HG03558 (cell line): ENCODE measurements at regions not wholly inside any gene's neighbourhood (a gene's known extent, or its start where the extent isn't known, plus 50 kb on each side); places are given as distances from the start of the nearest gene placed in this dataset.

Experiments used
- ATAC-seq: cut with Tn5 transposase; IDR thresholded peaks from one replicate; pipeline ENCODE4 v1.9.1; 2021; ENCODE audit warnings: moderate number of reproducible peaks; ENCODE audit not compliant: unreplicated experiment; ENCODE audit errors: extremely low read depth

DNA sequence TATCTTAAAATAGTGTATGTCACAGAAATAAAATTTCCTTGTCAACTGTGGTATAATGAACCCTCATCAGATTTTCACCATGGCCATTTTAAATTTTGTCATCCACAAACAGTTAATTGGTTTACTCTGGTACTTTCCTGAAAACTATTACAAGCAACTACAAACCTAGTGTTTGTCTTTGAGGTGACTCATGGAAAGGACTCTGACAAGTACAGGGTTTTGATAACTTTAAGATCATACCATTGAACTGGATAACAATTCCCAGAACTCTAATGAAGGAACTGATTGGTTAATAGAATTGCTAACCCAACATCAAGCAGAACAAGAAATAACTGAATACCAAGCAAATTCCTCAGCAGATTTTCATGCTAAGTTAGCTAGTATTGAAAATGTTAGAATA lies 237.7 kb upstream of the IPO5 start:
- no peak for ATAC-seq

DNA sequence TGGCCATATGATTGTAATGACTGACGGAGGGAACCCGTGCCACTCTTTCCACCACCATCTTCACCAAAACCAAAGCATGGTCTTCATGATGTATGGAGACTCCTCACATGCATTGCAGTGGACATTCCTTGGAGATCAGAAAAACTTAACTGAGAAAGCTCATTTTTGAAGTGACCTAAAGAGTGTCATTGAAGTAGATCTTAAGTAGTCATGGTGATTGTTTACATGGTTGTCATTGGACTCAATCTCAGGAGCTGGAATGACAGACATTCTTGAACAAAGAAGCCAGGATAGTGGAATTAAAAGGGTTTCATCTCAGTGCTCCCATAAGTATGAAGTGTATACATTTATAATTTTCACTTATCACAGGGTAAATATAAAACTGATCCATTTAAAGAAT lies 236.7 kb upstream of the IPO5 start:
- ATAC-seq: no peak

DNA sequence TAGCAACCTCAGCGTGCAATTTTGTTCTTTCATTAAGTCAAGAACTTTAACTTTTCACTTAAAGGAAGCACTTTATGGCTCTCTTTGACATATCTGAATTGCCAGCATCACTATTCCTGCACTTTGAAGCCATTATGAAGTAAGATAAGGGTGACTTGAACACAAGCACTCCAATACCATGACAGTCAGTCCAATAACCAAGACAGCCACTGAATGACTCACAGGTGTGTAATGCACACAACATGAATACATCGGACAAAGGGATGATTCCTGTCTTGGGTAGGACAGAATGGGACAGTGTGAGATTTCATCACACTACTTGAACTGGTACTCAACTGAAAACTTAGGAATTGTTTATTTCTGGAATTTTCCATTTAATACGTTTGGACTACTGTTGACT lies 233.7 kb upstream of the IPO5 start:
- no peak for ATAC-seq

DNA sequence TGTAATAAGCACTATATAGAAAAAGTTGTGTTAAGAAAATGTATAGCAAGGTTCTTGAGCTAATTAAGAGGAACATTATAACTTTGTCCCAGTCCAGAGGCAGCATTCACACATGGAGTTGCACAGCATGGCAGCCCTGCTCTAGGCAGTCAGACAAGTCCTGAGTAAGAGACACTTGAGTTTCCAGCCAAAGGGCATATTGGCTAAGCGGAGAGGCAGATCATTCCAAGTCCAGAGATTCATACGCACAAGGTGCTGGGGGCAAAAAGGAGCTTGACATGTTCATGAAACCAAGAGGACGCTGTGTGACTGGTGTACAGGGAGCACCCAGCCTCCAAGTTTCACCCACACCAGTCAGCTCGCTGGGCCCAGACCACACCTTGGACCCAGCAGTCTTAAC lies 232.6 kb upstream of the IPO5 start:
- ATAC-seq: no peak

DNA sequence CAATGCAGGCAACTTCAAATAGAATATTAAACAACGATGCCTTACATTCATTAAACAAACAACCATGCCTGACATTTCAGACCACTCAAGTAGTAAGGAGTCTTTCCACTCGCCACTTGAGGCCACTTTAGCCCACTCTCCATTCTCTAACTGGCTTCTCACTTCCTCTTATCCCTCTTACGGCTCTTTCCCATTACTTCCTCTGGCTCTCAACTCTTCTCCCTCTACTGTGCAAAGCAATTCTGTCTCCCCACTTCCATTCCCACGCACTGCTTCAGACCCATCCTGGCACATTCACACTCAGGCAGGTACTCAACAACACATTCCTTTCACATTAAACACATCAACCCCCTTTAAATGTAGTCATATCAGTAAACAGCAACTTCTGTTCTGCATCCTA lies 229.8 kb upstream of the IPO5 start:
- ATAC-seq: no peak

DNA sequence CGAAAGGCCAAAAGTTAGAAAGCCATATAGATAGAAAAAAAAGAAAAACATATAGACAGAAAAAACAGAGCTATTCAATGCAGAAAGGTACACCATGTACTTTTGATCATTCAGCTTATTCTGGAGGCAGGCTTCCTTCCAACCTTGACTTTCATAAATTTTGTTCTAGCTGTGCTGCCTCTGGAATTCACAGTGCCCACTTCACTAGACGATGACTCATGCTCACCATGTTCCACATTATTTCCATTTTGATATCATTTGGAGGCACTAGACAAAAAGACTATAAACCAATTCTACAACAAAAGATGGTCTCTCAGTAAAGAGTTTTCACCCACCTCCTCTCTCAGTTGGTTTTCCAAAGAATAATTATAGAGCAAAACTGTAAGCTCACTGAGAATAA lies 229.0 kb upstream of the IPO5 start:
- no peak for ATAC-seq

DNA sequence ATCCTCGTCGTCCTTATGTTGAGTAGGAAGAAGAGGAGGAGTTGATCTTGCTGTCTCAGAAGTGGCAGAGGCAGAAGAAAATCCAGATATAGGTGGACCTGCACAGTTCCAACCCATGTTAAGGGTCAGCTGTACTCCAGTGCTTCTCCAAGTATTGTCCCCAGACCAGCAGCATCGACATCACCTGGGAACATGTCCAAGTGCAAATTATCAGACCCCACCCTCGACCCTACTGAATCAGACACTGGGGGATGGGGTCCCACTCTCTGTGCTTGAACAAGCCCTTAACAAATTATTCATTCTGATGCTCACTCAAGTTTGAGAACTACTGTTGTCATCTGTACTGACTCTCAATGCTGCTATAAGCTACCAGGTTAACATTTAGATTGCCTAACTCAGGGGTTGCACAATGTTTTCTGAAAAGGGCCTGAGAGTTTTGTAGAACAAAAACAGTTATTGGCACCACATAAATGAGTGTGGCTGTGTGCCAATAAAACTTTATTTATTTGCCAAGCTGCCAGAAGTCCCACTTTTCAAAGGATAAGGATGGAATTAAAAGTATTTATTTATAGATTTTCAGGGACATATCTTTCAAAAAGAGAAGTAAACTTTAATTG lies 226.7 kb upstream of the IPO5 start:
- no peak for ATAC-seq

DNA sequence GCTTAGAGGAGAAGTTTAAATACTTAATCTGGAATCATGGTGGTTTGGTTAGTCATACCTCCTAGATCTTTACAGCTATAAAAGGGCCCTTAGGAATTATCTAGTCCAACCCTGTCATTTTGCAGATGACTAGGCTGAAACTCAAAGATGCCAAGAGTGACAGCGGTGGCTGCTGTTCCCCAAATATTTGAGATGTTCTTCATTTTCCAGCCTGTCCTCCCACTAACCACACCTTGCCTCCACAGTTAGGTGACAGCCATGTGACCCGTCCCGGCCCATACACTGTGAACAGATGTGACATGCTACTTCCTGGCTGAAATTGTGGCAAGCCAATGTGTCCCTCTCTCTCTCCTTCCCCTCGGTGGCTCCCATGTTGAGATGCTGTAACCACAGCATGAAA lies 225.5 kb upstream of the IPO5 start:
- ATAC-seq: no peak

DNA sequence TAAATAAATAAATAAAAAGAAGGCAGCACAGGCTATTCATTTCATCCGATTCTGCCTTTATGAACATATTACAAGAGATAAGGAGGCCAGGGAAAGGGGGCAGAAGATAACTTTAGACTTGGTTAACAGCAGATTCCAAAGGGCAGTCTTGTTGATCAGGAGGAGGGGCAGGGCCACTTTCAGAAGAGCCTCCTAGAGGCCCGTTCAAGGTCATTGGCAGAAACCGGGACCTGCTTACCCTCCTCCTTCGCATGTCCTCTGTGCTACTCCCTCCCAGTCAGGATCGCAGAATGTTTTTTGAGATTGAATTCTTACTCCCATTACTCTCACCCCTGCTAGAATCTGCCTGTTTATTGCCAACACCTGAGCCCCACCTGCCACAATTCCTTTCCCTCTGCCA lies 217.0 kb upstream of the IPO5 start:
- no peak for ATAC-seq

DNA sequence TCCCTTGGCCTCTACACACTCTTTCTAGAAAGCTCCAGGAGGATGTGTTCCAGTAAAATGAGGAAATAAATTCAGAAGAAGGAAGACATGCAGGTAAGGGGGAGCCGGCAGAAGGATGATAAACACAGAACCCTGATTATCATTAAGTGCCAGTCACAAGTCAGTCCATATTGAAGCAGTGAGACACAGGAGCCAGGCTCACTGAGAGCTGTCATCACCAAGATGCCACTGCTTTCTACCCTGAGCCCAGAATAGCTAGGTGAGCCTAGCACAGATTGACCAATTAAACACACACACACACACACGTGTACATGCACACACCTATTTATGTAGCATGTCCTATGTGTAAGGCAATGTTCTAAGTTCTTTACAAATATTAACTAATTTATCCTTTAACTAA lies 211.4 kb upstream of the IPO5 start:
- ATAC-seq: no peak

DNA sequence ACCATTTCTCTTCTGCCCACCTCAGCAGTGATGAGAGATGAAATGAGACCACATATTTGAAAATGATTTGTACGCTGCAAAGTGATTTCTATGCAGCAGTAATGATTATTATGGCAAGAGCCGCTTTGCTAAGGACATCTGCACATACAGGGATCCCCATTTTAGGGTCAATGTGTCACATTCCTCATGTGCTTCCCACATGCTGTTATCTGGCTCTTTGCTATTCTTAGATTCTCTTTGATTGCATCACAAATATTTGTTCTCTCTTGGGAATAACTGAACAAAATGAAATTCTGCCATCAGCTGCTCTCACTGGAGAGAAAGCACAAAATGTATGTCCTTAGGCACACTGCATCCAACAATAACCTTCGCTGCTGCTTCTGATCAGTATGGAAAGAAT lies 209.5 kb upstream of the IPO5 start:
- ATAC-seq: no peak

DNA sequence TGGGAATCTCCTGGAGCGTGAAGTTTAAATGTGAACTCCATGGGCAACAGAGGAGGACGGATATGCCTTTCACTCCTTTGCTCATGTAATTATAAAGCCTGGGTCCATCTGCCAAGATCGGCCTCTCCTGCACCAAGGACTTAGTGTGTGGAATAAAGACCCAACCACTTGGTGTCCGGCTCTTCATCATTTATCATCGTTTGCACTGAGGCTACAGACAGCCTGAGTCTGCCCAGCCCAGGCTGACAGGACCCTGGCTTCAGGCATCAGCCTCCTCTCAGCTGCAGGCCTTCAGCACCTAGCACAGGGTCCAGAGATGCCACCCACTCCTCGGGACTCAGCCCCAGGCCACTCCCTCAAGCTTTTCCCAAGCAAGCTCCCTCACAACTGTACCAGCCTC lies 206.8 kb upstream of the IPO5 start:
- no peak for ATAC-seq

DNA sequence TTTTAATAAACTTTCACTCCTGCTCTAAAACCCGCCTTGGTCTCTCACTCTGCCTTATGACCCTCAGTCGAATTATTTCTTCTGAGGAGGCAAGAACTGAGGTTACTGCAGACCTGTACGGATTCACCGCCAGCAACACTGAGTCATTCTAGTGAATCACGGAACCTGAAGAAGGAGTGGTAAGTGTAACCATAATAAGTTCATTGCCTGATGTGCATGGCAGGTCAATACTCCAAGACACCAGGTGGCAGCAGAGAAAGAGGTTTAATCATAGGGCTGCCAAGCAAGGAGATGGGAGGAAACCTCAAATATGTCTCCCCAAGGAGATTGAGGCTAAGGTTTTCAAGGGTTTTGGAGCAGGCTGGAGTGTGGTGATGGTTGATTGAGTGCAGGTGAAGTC lies 204.3 kb upstream of the IPO5 start:
- ATAC-seq: no peak

DNA sequence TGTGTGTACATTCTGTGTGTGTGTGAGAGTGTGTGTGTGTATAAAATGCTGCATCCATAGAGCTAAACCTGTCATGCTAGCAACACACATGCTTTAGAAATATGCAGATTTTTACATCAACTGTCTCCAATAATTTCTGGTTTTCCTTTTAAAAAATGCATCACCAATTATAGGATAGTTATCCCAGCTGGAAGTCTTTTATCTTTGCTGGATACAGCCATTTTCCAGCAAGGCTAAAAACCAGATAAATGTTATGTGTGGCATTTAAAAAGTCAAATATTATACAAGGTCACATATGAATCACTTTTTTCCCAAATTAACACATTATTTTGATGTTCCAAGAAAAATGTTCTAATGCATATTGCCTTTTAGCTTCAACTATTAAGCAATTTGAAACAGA lies 202.0 kb upstream of the IPO5 start:
- ATAC-seq: no peak

DNA sequence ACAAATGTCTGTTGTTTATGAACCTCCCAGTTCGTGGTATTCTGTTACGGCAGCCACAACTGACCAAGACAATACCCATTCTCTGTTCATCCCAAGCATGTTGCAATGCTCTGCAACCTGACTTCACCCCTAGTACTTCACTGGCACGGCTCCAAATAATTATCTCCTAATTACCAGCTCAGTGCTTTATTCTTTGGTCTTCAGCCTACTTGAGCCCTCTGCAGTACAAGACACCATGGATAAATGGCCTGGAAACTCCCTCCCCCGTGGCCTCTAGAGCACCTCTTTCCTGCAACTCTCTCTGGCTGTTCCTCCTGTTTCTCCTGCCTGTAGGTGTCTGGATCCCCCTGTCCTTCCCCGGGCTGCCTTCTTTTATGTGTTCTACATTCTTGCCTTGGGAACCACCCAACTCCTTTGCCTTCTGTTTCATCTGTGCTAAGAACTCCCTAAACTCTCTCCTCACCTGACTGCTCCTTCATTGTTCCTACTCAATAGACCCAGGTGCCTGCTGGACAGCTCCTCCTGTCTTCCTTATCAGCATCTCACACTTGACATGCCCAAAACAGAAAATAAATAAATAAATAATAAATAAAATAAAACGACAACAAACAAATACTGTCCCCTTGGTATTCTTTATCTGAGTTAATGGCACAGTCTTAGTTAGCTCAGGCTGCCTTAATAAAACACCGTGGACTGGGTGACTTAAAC lies 200.4 kb upstream of the IPO5 start:
- ATAC-seq: no peak

DNA sequence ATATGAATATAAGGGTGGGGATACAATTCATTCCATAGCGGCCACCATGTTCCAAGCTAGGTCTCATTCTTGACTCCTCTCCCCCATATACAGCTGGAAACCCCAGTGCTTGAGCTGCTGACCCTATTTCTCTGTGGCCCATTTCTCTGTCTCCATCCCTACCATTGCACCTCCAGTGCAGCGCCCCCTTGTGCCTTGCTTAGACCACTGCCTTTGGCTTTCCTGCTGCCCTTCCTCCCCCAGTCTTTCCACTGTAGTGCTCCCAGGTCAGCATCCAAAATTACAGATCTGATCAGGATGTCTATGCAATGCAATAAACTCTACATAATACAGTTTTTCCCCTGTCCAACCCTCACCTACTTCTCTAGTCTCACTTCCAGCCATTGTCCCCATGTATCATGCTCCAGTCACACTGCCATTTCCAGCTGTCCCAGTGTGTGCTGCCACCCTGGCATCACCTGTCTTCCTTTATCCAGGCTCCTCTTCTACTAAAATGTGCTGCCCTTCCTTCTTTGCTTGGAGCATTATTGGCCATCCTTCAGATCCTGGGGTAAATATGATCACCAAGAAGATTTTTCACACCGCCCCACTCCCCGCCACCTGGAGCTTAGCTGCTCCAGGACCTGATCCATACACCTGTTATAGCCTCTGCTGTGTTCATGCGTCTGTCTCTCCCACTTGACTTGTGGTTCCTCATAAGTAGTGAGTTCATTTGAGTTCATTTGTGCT lies 199.4 kb upstream of the IPO5 start:
- no peak for ATAC-seq

DNA sequence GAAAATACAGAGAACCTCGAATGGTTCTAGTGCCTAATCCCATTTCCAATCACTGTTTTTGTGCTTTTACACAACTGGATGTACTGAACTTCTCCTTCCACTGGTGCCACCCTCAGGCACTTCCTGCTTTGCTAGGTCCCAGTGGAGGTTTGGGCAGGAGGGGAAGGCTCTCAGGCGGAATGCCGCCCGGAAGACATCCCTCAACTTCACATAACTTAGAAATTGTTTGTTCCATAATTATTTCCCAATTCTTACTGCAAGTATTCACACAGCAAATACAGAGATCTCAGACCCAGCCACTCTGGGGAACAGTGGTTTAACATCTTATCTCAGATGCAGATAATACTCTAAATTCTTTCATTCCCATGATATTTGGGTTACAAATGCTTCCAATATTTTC lies 195.7 kb upstream of the IPO5 start:
- ATAC-seq: no peak

DNA sequence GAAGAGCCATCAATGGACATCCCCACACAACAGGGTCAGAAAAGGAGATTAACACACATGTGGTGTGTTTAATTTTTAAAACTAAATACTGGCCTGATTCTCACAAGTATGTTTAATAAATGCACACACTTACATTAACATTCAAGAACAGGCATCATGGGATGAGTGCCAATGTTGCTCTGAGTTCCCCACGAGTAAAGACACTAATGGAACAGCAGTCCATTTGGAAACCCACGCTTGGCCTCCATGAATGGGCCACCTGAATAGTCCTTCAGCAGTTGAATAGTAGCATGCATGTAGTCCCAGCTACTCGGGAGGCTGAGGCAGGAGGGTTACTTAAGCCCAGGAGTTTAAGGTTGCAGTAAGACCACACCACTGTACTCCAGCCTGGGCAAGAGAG lies 195.2 kb upstream of the IPO5 start:
- ATAC-seq: no peak

DNA sequence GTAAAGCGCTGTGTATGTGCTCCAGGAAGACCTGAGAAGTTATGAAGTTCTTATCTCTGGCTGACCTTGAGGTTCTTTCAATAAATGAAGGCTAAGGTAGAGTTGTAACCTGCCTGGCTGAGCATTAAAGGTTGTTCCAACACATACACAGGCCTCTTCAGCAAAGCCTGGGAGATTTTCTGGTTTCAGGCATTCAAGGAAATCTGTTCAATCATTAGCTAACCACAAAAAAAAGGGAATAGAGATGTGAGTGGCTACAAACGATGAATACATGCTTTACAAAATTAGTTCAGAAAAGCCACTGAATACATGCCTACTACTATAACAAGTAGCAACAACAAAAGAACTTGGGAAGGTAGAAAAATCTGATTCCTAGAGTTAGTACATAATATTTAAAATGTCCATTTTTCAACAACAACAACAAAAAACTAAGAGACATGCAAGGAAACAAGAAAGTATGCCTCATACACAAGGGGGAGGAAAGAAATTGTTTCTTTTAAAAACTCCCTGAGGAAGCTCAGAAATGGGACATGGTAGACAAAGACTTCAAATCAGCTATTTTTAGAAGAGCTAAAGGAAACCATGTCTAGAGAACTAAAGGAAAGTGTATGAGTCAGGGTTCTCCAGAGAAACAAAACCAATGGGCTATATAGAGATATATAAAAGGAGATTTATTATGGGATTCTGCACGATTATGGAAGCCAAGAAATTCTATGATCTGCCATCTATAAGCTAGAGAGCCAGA lies 191.5 kb upstream of the IPO5 start:
- no peak for ATAC-seq

DNA sequence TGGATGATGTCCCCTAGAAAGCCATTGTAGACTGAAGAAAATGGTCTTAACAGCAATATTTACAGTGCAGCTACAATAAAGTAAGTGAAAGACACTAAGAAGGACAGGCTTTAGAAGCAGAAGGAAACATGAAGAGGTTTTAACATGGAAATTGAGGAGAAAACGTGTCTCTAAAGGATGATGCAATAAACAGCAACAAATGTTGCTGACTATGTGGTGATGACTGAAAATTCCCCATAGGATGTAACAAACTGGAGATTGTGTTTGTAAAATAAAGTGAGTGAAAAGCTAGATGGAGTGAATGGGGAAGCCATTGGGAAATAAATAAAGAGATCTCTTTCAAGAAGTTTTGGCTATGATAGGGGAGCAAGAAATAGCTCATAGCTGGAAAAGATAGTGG lies 186.7 kb upstream of the IPO5 start:
- no peak for ATAC-seq

DNA sequence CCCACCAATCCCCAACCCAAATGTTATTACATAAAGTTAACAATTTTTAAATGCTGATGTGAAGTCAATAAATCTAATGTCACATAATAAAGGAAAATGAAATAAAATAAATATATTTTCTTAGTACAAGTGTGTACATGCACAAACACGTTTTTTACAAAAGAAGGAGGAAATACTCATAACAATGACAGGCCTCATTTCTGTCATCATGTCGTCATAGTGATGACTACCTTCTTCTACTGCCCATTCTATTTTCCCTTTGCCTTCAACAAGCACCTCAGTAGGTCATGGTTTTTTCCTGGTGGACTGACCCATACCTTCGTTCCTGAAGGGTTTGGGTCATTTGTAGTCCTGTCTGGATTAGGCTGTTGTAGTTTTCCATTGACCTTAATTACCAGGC lies 185.3 kb upstream of the IPO5 start:
- no peak for ATAC-seq
